ENCODE measurements at regions not wholly inside any gene's neighbourhood (a gene's known extent, or its start where the extent isn't known, plus 50 kb on each side); places are given as distances from the start of the nearest gene placed in this dataset.

DNA sequence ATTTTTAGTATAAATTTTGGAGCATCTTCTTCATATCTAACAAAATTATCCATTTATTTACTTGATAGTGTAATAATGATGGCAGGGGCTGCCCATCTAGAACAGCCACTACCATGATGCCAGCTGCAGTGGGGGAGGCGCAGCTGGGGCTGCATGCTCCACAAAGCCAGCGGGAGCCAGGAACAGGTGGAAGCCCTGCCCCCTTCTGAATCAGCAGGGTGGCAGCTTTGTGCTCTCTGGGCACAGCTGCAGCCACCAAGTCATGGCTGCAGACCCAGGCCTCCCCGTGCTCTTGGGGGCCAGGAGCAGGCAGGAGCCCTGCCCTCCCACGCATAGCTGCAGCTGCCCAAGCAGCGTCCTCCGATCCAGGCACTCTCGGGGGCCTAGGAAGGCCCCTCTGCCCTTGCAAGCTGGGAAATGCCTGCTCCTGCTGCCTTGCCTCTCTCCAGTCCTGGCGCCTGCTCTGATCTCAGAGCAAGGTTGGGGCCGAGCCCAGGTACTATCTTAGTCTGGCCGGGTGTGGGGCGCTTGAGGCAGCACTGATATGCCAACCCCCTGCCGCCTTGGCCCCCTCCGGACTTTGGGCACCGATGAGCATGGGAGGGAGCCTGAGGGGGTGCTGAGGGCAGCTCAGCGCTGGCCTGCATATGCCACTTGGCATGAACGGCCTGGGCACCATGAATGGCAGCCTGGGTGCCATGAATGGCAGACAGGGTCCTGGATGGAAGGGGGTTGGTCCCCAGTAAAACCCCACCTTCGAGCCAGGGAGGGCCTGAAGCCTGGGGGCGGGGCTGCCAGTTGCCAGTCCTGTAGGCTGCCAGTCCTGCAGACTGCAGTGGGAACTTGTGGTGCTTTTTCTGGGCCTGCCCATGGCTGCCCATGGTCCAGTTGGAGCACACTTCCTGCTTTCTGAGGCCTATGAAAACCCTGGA is 1110.8 kb upstream of the POT1 start:
- H3K9me3 ChIP-seq = no peaks in the 10 kb centered on the region
- no peak overlapping the region for H3K27ac ChIP-seq
- no peak overlapping the region for H3K4me3 ChIP-seq
- no peaks in the 10 kb centered on the region for H3K36me3 ChIP-seq
- TF ChIP-seq, protein P1, sequence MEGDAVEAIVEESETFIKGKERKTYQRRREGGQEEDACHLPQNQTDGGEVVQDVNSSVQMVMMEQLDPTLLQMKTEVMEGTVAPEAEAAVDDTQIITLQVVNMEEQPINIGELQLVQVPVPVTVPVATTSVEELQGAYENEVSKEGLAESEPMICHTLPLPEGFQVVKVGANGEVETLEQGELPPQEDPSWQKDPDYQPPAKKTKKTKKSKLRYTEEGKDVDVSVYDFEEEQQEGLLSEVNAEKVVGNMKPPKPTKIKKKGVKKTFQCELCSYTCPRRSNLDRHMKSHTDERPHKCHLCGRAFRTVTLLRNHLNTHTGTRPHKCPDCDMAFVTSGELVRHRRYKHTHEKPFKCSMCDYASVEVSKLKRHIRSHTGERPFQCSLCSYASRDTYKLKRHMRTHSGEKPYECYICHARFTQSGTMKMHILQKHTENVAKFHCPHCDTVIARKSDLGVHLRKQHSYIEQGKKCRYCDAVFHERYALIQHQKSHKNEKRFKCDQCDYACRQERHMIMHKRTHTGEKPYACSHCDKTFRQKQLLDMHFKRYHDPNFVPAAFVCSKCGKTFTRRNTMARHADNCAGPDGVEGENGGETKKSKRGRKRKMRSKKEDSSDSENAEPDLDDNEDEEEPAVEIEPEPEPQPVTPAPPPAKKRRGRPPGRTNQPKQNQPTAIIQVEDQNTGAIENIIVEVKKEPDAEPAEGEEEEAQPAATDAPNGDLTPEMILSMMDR (IDR thresholded peaks at IDR 0.05) = no peak
- no peak for TF ChIP-seq POLR2A (IDR thresholded peaks at IDR 0.05)
- TF ChIP-seq POLR2AphosphoS5 (IDR thresholded peaks at IDR 0.05) = no peak
- DNase-seq (ENCODE audit: low spot score) = no peak
- 80% methylated on average over 18 of the region's 18 CpGs for WGBS
- H3K27me3 ChIP-seq (replicated peaks; ENCODE audit: insufficient read depth) = no peaks in the 10 kb centered on the region
- intact Hi-C loops (cut with DNase I) = no loop called here
- H3K4me1 ChIP-seq (replicated peaks) = no peaks in the 10 kb centered on the region

DNA sequence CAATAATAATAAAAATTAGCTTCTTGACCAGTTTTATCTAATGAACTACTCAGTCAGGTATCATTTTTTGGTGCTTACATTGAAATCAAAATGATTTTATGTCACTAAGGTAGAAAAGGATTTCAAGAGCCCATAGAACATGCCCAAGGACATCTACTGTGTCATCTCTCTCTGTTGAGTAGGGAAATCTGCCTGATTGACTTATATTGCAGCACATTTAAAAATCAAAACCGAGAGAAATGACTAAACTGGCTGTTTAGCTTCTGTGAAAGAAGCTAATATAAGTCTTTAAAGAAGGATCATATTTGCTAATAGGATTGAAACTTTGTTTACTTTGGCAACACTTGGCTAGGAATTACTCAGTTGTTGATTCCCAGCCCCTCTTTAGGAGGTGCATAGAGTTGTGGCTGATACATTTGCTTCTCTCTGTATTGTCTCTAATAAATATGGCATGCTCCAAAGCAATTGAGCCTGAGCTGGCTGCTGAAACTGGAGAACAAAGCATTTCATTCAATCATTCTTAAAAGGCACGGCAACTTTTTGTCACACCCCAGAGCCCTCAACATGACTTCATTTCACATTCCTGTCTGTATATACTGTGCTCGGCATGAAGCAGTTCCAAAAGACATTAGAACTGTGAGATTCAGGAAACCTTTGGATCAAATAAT is 1096.9 kb upstream of the POT1 start:
- intact Hi-C loops (cut with DNase I) = no loop called here
- no peak overlapping the region for H3K4me3 ChIP-seq
- 20% methylated on average over 3 of the region's 3 CpGs for WGBS
- H3K36me3 ChIP-seq = no peaks in the 10 kb centered on the region
- no peak overlapping the region for H3K27ac ChIP-seq
- H3K9me3 ChIP-seq = no peaks in the 10 kb centered on the region
- H3K27me3 ChIP-seq (replicated peaks; ENCODE audit: insufficient read depth) = no peaks in the 10 kb centered on the region
- TF ChIP-seq, protein P1 (IDR thresholded peaks at IDR 0.05) = no peak
- TF ChIP-seq POLR2AphosphoS5 (IDR thresholded peaks at IDR 0.05) (no peak), POLR2A (IDR thresholded peaks at IDR 0.05) (no peak)
- no peak for DNase-seq (ENCODE audit: low spot score)
- no peaks in the 10 kb centered on the region for H3K4me1 ChIP-seq (replicated peaks)

DNA sequence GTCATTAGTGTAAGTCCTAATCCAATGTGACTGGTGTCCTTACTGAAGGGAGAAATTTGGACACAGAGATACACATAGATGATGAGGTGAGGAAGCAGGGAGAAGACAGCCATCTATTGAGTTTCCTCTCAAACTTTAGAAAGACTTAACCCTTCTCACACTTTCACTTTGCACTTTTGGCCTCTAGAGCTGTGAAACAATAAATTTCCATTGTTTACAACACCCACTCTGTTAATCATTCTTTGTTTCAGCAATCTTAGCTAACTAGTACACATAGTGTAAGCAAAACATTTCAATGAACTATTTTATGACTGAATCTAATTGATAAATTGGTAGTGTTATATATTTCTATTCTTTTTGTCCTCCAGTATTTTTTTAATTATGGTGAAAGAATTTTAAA is 1092.8 kb upstream of the POT1 start:
- Histone ChIP-seq H3K4me1 (replicated peaks) (no peaks in the 10 kb centered on the region), H3K9me3 (no peaks in the 10 kb centered on the region), H3K36me3 (no peaks in the 10 kb centered on the region), H3K4me3 (no peak overlapping the region), H3K27me3 (replicated peaks; ENCODE audit: insufficient read depth) (no peaks in the 10 kb centered on the region), H3K27ac (no peak overlapping the region)
- TF ChIP-seq POLR2AphosphoS5 (IDR thresholded peaks at IDR 0.05) (no peak), POLR2A (IDR thresholded peaks at IDR 0.05) (no peak)
- TF ChIP-seq, protein P1 (IDR thresholded peaks at IDR 0.05) = no peak
- no peak for DNase-seq (ENCODE audit: low spot score)
- intact Hi-C loops (cut with DNase I) = no loop called here

DNA sequence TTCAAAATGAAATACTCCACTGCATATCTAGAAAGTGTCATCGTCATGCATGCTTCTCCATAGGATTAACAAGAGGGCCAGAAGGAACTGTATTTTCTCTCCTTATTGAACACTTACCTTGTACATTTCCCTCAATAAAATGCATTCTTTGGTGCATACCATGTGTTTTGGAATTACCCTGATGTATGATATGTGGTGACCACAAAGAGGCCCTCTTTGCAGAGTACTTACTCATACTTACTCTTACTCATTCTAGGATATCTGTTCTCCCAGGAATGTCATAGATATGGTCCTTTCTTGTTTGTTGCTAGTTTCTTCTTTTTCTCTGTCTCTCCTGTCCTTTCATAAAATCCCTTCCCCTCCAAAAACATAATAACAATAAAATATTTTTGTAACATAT is 1087.1 kb upstream of the POT1 start:
- no peaks in the 10 kb centered on the region for H3K9me3 ChIP-seq
- intact Hi-C loops (cut with DNase I) = no loop called here
- no peak for DNase-seq (ENCODE audit: low spot score)
- WGBS = 90% methylated on average over 1 of the region's 1 CpG
- H3K4me3 ChIP-seq = no peak overlapping the region
- H3K27ac ChIP-seq = no peak overlapping the region
- no peaks in the 10 kb centered on the region for H3K4me1 ChIP-seq (replicated peaks)
- H3K27me3 ChIP-seq (replicated peaks; ENCODE audit: insufficient read depth) = no peaks in the 10 kb centered on the region
- no peaks in the 10 kb centered on the region for H3K36me3 ChIP-seq
- TF ChIP-seq POLR2A (IDR thresholded peaks at IDR 0.05) = no peak
- TF ChIP-seq, protein P1 (IDR thresholded peaks at IDR 0.05) = no peak
- no peak for TF ChIP-seq POLR2AphosphoS5 (IDR thresholded peaks at IDR 0.05)

Data from prostate gland (tissue), 2 donors.